NCI-H524 (cell line): ENCODE measurements at regions not wholly inside any gene's neighbourhood (a gene's known extent, or its start where the extent isn't known, plus 50 kb on each side); places are given as distances from the start of the nearest gene placed in this dataset.
"Not testable (repeated sequence)": the region's sequence is repeated elsewhere in the genome, so short reads cannot be mapped to it uniquely, and the experiment has no call there.

Experiments used
- DNase-seq, 2 experiments: peaks; one replicate each; lab custom pipeline; 2025; lab: John Stamatoyannopoulos, UW

DNA sequence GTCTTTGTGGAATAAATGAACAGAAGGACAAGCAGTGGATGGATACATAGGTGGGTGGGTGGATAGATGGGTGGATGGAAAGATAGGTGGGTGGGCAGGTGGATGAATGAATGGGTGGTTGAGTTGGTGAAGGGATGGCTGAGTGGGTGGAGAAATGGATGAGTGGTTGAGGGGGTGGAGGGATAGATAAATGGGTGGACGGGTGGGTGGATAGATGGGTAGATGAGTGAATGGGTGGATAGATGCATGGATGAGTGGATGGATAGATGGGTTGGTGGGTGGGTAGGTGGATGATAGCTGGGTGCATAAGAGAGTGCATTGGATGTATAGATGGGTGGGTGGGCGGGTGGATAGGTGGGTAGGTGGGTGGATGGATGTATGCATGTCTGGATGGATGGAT lies 63.5 kb downstream of the UNC93B1 start:
- DNase-seq = not testable (repeated sequence)

DNA sequence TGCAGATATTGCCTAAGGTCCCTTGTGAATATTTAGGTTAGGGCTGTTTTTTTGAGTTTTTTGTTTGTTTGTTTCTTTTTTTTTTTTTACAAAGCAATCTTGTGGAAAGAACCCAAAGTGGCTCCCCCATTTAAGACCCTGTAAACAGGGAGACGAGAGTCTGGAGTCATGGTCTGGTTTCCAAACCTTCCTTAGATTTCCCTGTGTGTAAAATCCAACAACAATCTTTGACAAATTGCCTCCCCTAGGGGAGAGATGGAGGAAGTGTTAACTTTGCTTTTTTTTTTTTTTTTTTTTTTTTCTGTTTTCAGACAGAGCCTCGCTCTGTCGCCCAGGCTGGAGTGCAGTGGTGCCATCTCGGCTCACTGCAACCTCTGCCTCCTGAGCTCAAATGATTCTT lies 64.9 kb downstream of the UNC93B1 start:
- peak in 1 of 2 experiments; percentile 2 for DNase-seq

DNA sequence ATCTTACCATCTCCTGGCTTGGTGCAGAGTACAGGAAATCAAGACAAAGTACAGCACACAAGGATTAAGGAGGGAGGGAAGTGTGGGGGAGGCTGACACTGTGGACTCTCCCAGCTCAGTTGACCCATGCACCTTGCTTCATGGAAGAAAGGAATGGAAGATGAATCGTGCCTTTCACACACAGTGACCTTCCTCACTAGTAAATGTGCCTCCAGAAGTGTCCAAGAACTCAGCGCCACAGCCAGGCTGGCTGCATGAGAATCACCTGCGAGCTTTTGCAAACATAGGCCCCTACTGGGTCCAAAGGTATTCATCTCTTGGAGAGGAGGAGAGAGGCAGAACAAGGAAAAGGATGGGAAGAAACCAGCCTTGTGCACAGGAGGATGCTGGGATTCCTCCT lies 65.5 kb downstream of the UNC93B1 start:
- not testable (repeated sequence) for DNase-seq

DNA sequence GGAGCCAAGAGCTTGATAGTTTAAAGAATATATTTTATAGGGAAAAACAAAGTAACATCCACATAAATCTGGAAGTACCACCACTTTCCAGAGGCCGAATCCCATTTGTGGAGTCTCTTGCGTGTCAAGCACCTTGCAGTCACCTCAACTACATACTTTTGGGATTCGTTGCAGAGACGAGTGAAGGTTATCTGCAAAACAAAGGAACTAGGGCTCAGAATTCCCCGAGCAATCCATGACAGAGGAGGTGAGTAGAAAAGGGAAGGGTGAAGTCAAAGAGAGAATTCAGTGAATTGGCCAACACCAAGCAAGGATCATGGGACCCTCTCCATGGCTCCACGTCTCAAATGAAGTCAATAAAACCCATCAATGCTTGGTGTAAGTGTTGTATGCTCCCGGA lies 80.3 kb downstream of the UNC93B1 start:
- not testable (repeated sequence) for DNase-seq

DNA sequence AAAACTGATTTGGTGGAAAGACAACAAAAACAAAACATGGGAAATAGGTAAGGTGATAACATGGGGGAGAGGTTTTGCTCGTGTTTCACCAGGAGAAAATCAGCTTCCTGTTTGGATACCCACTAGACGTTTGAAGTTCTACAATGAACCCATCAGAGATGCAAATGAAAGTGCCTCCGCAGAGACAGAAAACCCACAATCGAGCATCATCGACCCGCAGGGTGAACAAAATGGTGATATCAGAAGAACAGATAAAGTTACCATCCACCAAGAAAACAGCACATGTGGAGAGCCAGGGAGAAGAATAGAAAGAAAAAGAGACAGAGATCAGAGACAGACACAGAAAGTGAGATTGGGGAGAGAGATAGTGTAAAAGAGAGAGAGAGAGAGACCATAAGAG lies 83.4 kb downstream of the UNC93B1 start:
- DNase-seq = not testable (repeated sequence)

DNA sequence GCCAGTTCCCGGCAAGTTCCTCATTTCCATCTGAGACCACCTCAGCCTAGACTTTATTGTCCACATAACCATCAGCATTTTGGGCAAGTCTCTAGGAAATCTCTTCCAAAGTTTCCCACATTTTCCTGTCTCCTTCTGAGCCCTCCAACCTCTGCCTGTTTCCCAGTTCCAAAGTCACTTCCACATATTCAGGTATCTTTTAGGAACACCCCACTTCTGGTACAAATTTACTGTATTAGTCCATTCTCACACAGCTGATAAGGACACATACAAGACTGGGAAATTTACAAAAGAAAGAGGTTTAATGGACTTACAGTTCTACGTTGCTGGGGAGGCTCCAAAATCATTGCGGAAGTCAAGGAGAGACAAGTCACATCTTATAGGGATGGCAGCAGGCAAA lies 91.7 kb downstream of the UNC93B1 start:
- DNase-seq = not testable (repeated sequence)

DNA sequence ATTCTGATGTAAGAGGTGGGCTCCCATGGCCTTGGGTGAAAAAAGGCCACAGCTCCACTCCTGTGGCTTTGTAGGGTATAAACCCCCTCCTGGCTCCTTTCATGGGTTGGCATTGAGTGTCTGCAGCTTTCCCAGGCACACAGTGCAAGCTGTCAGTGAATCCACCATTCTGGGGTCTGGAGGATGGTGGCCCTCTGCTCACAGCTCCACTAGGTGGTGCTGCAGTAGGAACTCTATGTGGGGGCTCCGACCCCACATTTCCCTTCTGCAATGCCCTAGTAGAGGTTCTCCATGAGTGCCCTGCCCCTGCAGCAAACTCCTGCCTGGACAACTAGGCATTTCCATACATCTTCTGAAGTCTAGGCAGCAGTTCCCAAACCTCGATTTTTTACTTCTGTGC lies 92.7 kb downstream of the UNC93B1 start:
- DNase-seq = not testable (repeated sequence)

DNA sequence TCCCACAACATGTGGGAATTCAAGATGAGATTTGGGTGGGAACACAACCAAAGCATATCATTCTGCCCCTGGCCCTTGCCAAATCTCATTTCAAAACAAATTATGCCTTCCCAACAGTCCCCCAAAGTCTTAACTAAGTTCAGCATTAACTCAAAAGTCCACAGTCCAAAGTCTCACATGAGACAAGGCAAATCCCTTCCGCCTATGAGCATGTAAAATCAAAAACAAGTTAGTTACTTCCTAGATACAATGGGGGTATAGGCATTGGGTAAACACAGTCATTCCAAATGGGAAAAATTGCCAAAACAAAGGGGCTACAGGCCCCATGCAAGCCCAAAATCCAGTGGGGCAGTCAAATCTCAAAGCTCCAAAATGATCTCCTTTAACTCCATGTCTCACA lies 93.1 kb downstream of the UNC93B1 start:
- DNase-seq = not testable (repeated sequence)

DNA sequence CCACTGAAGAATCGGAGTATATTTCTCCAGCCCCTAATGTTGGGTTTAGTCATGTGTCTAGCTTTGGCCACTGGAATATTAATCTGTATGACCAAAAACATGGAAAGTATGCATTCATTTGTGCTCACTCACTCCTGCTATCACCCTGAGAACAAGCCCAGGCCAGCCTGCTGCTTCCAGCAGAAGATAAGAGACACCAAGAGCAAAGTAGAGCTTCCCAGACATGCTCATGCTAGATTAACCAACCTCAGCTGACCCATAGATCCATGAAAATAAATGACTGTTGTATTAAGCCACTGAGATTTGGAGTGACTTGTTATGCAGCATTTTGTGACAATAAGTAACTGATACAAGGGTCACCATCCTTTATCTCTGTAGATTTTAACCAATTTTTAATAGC lies 96.9 kb downstream of the UNC93B1 start:
- not testable (repeated sequence) for DNase-seq

DNA sequence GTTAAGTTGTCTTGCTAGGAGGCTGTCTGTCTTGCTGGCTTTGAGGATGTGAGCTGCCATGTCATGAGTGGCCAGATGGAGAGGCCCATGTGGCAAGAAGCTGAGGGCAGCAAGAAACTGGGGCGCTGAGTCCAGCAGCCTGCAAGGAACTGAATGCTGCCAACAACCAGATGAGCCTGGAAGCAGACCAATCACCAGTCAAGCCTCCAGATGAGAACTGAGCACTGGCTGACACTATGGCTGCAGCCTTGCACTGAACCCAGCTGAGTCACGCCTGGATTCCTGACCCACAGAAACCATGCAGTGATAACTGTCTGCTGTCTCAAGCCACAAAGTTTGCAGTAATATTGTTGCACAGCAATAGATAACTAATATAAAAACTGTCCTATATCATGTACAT lies 104.4 kb downstream of the UNC93B1 start:
- not testable (repeated sequence) for DNase-seq

DNA sequence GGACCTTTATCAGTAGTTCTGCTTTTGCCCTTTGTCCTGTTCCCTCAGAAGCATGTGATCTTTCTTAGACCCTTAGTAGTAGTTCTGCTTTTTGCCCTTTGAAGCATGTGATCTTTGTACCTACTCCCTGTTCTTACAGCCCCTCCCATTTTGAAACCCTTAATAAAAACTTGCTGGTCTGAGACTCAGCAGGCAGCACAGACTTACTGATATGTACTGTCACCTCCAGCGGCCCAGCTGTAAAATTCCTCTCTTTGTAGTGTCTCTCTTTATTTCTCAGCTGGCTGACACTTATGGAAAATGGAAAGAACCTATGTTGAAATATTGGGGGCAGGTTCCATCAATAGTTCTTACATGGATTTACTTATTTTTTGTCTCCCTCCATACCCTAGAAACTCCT lies 110.4 kb downstream of the UNC93B1 start:
- DNase-seq = not testable (repeated sequence)

DNA sequence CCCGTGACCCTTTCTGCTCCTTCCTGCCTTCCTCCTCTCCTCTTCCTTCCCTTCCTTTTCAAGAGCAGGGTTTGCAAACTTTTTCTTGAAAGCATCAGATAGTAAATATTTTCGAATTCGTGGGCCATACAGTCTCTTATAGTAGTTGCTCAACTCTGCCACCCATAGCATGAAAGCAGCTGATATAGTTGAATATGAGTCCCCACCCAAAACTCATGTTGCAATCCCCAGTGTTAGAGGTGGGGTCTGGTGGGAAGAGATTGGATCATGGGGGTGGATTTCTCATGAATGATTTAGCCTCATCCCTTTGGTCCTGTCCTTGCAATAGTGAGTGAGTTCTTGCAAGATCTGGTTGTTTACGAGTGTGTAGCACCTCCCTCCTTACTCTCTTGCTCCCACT lies 114.3 kb downstream of the UNC93B1 start:
- not testable (repeated sequence) for DNase-seq

DNA sequence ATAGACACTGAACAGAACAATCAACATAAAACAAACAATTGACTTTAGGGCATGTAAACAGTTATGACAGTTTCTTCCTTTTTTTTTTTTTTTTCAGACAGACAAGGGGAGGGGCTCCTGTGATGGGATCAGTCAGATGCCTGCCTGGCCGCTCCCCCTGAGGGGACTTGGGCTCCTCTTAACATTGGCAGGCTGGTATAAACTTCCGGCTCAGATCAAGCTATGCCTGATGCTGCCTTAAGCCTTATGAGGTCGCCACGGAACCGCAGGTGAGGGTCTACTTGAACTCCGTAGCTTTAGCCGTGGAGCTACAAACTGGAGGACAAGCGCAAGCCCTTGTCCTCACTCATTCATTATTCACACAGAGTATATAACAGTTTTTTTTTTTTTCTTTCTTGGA lies 115.8 kb downstream of the UNC93B1 start:
- DNase-seq = not testable (repeated sequence)

DNA sequence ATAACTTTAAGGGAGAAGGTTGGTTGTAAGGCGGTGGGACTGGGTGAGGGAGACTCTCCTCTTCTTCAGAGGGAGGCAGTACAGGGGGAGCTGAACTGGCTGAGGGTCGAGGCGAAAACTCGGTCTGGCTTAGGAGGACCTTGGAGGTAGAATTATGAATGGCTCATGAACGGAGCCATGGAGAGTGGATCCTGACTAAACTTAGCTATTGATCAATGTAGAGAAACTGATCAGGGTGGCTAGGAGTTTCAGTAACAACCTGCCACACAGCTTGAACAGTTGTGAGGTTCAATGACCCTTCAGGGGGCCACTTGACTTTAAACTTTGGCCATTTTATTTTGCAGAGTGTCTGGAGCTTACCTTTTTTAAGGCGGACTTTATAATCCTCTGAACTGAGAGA lies 117.2 kb downstream of the UNC93B1 start:
- not testable (repeated sequence) for DNase-seq

DNA sequence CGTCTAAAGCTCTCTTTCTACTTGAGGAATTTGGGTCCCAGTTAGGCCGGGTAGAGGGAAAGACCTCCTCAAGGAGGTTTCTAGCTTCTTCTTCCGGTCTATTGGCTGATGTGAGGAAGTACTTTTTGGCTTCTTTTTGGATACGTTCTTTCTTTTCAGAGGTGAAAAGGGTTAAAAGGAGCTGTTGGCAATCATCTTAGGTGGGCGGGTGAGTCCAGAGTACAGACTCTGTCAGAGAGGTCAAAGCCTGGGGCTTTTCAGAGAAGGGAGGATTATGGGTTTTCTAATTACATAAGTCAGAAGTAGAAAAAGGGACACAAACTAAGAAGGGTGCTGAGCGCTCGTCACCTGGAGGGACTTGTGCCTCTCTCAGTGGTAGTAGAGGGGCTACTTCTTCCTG lies 117.7 kb downstream of the UNC93B1 start:
- not testable (repeated sequence) for DNase-seq

DNA sequence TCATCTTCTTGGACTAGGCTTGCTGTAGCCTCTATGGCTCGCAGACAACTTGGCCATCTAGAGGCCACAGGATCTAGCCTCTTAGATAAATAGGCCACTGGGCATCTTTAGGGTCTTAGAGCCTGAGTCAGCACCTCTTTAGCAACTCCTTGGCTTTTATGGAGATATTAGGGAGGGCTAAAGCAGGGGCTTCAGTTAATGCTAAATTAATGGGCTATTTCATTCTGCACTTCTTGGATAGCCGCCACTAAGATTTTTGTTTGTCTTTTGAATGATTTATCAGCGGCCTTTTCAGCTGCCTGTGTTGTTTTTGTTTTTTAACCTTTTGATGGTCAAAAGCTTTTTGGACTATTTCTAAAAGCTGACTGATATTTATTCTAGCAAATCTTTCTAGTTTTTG lies 118.3 kb downstream of the UNC93B1 start:
- DNase-seq = not testable (repeated sequence)

DNA sequence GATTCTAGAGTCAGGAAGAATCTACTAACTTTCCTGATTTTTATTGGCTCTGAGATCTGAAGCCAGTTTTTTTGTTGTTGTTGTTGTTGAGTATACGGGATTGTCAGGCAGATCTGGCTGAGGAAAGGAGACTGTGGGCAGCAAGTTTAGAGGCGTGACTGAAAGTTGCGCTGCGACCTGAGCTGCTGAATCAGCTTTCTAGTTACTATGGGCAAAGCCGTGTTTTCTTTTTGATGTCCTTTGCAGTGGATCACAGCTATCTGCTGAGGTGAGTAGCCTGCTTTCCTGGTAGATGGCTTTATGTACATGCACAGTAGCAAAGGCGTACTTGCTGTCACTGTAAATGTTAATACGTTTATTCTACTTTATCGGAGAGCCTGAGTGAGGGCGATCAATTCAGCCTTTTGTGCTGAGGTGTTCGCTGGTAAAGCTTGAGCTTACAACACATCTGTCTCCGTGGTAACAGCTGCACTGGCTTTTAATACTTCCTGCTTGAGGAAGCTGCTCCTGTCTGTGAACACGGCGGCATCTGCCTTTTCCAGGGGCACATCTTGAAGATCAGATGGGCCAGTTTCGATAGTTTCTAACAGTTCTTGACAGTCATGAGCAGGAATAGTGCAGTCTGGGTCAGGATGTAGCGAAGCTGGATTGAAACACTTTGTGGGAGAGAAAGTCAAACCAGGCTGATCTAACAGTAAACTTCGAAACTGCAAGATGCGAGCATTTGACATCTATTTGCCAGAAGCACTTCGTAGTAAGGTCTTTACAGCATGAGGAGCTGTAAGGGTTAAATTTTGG lies 118.9 kb downstream of the UNC93B1 start:
- DNase-seq = peak; percentile 12 to 55

DNA sequence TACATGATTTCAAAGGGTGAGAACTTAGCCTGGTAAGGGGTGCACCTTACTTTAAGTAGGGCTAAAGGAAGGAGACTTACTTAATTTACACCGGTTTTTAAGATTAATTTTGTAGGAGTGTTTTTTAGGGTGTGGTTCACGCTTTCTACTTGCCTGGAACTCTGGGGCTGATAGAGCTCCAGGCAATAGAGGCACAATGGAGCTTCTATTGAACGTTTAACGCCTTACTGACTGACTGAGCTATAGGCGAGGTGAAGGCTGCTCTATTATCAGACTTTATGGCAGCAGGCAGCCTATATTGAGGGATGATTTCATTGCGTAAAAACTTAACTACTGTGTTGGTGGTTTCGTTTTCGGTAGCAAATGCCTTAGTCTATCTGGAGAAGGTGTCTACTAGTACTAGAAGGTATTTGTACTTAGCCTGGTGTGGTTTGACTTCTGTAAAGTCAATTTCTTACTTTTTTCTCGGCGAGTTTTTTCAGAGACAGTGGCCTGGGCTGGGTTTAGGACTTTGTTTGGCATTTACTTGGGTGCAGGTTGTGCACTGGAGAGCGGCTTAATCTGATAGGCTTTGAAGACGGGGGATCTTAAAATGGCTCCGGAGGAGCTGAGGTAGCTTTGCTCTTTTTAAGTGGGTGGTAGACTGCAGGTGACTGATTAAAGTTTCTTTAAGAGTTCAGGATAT lies 119.7 kb downstream of the UNC93B1 start:
- not testable (repeated sequence) for DNase-seq

DNA sequence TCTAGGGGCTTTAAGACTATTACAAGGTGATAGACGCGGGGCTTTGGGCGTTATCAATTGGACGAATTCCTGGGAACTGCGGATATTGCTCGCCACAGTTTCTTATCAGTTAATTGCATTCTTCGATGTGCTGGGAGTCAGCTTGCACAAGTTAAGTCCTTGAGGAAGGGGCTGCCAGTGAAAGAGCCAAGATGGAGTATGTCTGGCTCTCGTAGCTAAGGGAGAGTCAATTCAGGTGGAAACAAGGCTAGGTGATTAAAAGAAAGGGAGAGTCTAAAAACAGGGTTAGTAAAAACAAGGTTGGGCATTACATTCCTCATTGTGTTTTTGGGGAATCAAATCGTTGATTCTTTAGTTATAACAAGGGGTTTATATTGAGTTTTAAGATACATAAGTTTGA lies 121.6 kb downstream of the UNC93B1 start:
- DNase-seq = not testable (repeated sequence)

DNA sequence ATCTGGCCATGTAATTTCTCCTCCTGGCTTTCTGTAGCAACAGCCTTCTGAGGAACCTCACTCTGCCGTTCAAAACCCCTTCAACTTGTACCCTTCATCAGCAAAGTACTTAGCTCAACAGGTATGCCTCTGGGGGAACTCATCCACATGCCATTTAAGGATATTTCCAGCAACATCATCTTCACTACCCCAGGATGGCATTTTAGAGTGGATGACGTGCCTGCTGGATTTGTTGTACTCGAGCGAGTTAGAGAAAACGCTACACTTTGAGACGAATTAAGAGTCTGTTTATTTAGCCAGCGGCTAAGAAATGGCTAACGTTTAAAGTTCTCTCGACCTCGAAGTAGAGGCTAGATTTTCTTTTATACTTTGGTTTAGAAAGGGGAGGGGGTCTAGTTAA lies 122.1 kb downstream of the UNC93B1 start:
- DNase-seq = not testable (repeated sequence)

DNA sequence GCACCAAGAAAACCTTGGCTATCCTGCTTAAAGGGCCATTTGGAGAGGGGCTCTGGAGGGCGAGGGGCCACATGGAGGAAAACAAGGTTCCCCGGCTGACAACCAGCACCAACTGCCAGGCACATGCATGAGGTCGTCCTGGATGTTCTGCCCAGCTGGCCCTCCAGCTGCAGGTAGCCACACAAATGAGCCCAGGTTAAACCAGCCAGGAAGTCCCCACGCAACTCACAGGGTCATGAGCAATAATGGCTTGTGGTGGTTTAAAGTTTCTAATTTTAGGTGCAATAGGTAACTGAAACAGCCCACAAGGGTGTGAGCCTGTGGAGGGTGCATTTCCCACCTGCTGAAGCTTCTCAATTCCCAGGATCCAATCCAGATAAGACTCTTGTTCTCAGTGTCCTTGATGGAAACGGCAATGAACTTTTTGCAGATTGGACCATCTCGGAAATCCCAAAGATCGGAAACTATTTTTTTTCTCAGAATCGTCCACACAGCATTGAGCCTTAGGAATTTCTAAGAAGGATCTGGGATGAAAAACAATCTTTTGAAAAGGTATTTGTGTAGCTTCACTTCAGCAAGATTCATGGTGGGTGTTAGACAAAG lies 123.2 kb downstream of the UNC93B1 start:
- DNase-seq = not testable (repeated sequence)

DNA sequence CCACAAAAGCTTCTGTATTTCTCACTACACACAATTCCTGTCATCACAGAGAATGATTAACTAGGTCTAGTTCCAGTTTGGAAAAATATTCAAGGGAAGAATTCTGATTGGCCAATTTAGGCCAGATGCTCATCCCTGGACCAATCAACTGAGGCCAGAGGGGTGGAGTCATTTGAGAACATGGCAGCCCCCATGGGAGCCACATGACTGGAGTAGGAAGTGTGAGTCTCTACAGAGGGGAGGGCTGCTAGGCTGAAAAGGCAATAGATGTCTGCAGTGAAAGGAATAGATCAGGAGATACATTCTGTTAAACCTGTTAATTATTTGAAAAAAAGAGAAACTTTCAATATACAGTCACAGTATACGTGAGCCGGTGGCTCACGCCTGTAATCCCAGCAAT lies 125.2 kb downstream of the UNC93B1 start:
- not testable (repeated sequence) for DNase-seq

DNA sequence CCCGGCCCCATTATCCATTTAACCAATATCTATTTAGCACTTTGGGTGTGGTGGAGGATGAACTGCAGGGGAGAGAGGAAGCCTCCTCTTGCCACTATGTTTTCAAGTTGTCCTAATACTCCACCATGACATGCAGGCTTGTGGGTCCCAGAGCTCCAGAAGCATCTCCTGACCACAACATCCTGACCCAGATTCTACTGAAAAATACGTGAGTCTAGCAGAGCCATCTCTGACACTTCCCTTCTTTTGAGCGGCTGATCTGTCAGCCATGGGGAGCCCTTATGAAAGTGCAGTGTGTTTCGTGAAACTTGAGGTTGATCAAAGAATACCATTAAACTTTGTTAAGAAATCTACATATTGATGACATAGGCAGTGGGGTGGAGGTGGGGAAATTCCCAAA lies 126.6 kb downstream of the UNC93B1 start:
- not testable (repeated sequence) for DNase-seq
